ENCODE measurements at regions not wholly inside any gene's neighbourhood (a gene's known extent, or its start where the extent isn't known, plus 50 kb on each side); places are given as distances from the start of the nearest gene placed in this dataset.

DNA sequence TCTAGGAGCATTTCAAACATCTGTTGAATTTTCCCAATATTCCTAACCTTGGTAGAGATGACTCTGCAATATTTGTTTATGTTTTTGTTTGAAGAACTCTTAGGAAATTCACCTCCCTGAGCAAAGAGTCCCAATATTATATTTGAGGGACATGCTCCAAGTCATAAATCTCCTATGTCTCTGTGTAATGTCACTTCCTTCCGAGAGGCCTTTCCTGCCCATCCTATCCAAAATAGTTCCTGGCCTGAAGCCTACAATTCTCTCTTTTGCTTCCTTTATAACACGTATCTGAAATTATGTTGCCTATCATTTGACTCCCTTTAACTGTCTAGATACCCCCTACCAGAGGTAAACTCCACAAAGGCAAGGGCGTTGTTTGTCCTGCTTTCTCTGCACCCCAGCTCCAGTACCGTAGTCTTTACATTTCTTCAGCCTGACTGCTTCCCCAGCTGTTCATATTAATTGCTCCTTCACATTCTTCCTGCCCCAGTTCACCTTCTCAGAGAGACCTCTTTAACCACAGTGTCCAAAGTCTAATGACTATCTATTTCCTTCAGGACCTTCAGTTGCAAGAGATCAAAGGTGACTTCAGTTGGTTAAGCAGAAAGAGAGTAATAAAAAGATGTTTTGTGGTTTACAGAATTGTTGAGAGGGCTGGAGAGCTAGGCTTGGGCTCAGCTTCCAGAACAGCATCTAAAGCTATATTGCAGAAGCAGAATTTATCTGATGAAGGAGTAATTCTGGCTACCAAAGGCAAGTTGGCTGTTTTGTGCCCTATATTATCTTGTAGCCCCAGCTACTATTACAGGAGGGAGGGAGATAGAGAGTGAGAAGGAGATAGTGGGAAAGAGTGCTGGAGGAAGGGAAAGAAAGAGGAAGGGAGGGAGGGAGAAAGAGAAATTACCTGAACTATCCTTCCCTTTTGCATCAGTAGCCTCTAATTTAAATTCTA lies 109.3 kb upstream of the TMEM161B start:
- H3K36me3 ChIP-seq (ENCODE audit: control insufficient read depth, insufficient read depth, low read length): no peaks in the 10 kb centered on the region
- H3K56ac ChIP-seq (ENCODE audit: extremely low read depth, insufficient read depth, low read length): no peak overlapping the region
- no peaks in the 10 kb centered on the region for H3K9me1 ChIP-seq (ENCODE audit: insufficient read depth, low read length)
- H4K8ac ChIP-seq (ENCODE audit: low read depth in 2 of 2, low read length in 2 of 2): no peak overlapping the region
- intact Hi-C loops (cut with micrococcal nuclease): no loop called here
- H3K79me1 ChIP-seq (ENCODE audit: low read depth in 1 of 2, low read length in 2 of 2): no peaks in the 10 kb centered on the region
- WGBS, 2 experiments (ENCODE audit: extremely low coverage in 2 of 2, insufficient read length in 1 of 2): 60% methylated on average over 3 of the region's 4 CpGs; no CpG with 5 or more reads in 1 of the 2 experiments
- ATAC-seq (ENCODE audit: low read depth): no peak
- no peaks in the 10 kb centered on the region for H3K27me3 ChIP-seq (ENCODE audit: control insufficient read depth, insufficient read depth, low read length)
- no peaks in the 10 kb centered on the region for H4K20me1 ChIP-seq (ENCODE audit: insufficient read depth, low read length)
- H4K5ac ChIP-seq (ENCODE audit: low read depth, low read length): no peak overlapping the region
- no peak overlapping the region for H2BK120ac ChIP-seq (ENCODE audit: low read depth, low read length)
- H2BK5ac ChIP-seq (ENCODE audit: low read depth, low read length, poor library complexity, severe bottlenecking): no peak overlapping the region
- H2AFZ ChIP-seq (replicated peaks; ENCODE audit: low read length, poor library complexity): no peak overlapping the region
- no peak overlapping the region for H3K18ac ChIP-seq (ENCODE audit: low read depth, low read length)
- no peak overlapping the region for H3K9ac ChIP-seq (ENCODE audit: low read depth, low read length)
- CTCF ChIA-PET: no interaction called here
- no peak overlapping the region for H2BK20ac ChIP-seq (ENCODE audit: low read depth, low read length)
- dilution Hi-C loops (cut with HindIII; ENCODE audit: low sequenced_read_pairs, unreplicated experiment): no loop called here
- no peak overlapping the region for H4K91ac ChIP-seq (ENCODE audit: insufficient read depth, low read depth, low read length)
- H3K14ac ChIP-seq (replicated peaks; ENCODE audit: low read depth, low read length): no peak overlapping the region
- no peak overlapping the region for H3K4me3 ChIP-seq (ENCODE audit: insufficient read depth, low read depth, low read length)
- BruUV-seq (replicated peaks): no TSS peak
- no peak overlapping the region for H3K4me2 ChIP-seq (ENCODE audit: low read depth, low read length)
- H2AK9ac ChIP-seq (replicated peaks; ENCODE audit: low read depth, low read length, poor library complexity): no peak overlapping the region
- POLR2A ChIA-PET (ENCODE audit: unreplicated experiment): no interaction called here
- no peak overlapping the region for H2AK5ac ChIP-seq (ENCODE audit: low read depth, low read length)
- no peaks in the 10 kb centered on the region for H3K4me1 ChIP-seq (ENCODE audit: control insufficient read depth, insufficient read depth, low read length)
- H3K9me3 ChIP-seq (ENCODE audit: control insufficient read depth, insufficient read depth, low read length): no peaks in the 10 kb centered on the region
- no peak overlapping the region for H3K27ac ChIP-seq (ENCODE audit: insufficient read depth, low read length)
- no peak overlapping the region for H3K4ac ChIP-seq (ENCODE audit: low read depth, low read length)
- no peak for DNase-seq
- H2BK15ac ChIP-seq (ENCODE audit: low read depth, low read length): no peak overlapping the region
- no peak overlapping the region for H3K23ac ChIP-seq (ENCODE audit: low read depth, low read length)
- in situ Hi-C loops (cut with MboI; ENCODE audit: low sequenced_read_pairs): no loop called here
- no peak for TF ChIP-seq RCOR1 (IDR thresholded peaks at IDR 0.05; ENCODE audit: insufficient replicate concordance, low read length)
- no peak for TF ChIP-seq CHD1 (IDR thresholded peaks at IDR 0.05; ENCODE audit: low read depth, low read length)
- no peak for TF ChIP-seq CTCF (conservative IDR thresholded peaks at IDR 0.05; ENCODE audit: low read depth, low read length)
- TF ChIP-seq FOS (IDR thresholded peaks at IDR 0.05; ENCODE audit: low read depth, low read length): no peak
- no peak for TF ChIP-seq MAZ (IDR thresholded peaks at IDR 0.05; ENCODE audit: borderline replicate concordance, low read depth, low read length)
- no peak for TF ChIP-seq USF2 (IDR thresholded peaks at IDR 0.05; ENCODE audit: low read depth, low read length)
- TF ChIP-seq MXI1 (IDR thresholded peaks at IDR 0.05; ENCODE audit: borderline replicate concordance, low read depth, low read length): no peak
- TF ChIP-seq NFE2L2 (IDR thresholded peaks at IDR 0.05; ENCODE audit: low read depth, low read length): no peak
- no peak for TF ChIP-seq RAD21 (IDR thresholded peaks at IDR 0.05; ENCODE audit: low read length)
- no peak for TF ChIP-seq MAFK (IDR thresholded peaks at IDR 0.05; ENCODE audit: low read depth, low read length)
- no peak for TF ChIP-seq RFX5 (IDR thresholded peaks at IDR 0.05; ENCODE audit: low read depth, low read length)
- TF ChIP-seq CEBPB (IDR thresholded peaks at IDR 0.05; ENCODE audit: low read depth, low read length): no peak
- TF ChIP-seq BHLHE40 (IDR thresholded peaks at IDR 0.05; ENCODE audit: low read depth, low read length): no peak
- TF ChIP-seq SMC3 (IDR thresholded peaks at IDR 0.05; ENCODE audit: low read depth, low read length): no peak
- TF ChIP-seq POLR2A (IDR thresholded peaks at IDR 0.05; ENCODE audit: low read depth, low read length): no peak

Data from IMR-90 (cell line).